Mucosa of gallbladder (tissue), 1 donor: ENCODE measurements at regions not wholly inside any gene's neighbourhood (a gene's known extent, or its start where the extent isn't known, plus 50 kb on each side); places are given as distances from the start of the nearest gene placed in this dataset.

Experiments used
- DNase-seq: peaks from one replicate; pipeline ENCODE4 v3.0.0-alpha.2; 2020; ENCODE audit warnings: low spot score
- donor health status: DM: no; HTN: no; CAD: no.

DNA sequence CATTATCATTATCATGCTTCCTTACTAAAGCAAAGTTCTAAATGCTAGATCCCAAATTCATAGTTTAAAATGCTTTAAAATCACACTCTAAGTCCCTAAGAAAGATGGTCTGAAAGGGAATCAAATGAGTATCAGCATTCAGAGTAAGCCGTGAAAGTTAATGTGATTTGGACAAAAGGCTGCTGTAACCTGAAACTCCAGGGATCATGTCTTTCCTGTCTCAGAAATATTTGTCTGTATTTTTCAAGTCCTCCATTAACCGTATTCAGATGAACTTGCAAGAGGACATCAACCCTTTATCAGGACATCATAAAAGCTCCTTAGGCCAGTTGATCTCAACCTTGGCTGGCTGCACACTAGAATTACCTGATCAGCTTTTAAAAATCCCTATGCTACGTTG is 324.3 kb upstream of the PKDCC start:
- no peak for DNase-seq

GRCh38 chr2:41724465-41724864 is 323.4 kb upstream of the PKDCC start:
- DNase-seq: no peak

DNA sequence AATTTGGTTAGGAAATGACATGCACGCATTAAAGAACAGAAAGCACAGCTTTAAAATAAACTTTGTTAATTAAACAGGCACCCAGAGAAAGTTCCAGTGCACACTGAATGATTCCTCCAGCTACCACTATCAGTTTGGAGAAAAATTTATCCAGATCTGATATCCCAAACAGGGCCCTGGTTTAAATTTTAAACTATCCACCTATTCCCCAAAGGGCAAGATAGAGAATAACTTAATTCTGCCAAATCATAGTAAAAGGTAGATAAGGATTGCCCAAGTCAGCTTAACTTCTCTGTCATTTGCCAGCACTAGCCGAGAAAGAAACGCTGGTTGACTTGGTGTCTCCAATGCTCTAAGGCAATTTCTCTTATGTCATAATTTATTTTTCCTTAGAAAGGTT is 321.9 kb upstream of the PKDCC start:
- DNase-seq: no peak

DNA sequence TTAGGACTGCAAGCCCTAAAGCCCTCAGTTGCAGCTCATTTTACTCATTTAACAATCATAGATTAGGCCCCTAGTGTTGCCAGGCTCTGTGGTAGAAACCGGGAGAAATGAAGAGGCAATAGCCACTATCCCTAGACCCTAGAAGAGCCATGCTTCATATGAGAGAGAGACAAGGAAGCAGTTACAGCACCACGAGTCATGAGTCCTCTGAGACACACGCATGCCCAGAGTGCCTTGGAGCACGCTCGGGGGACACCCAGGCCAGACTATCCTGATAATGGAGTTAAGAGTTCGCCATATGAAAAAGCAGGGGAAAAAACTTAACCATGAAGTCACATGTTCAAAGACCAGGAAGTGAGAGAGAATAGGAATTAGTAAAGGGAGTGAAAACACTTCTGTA is 321.5 kb upstream of the PKDCC start:
- DNase-seq: no peak

- DNase-seq: no peak
Observed at GRCh38 chr2:41727152-41727551, 320.7 kb upstream of the PKDCC start.

DNA sequence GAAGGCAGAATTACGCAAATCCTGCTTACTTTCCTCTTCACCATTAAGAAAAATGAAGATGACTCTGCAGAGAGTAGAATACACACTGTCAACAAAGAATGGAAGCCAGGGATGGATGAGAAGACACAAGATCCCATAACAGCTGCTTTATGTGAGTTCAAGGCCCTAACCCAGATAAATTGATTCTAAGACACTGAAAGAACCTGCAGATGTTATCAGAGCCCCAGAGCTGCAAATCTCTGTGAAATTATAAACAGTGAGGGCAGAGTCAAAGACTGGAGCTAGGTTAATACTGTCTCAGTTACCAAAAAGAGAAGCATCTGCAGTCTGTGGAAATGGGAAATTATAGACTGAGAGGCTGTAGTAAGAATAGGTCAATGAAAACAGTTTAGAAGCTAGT is 320.1 kb upstream of the PKDCC start:
- no peak for DNase-seq

DNA sequence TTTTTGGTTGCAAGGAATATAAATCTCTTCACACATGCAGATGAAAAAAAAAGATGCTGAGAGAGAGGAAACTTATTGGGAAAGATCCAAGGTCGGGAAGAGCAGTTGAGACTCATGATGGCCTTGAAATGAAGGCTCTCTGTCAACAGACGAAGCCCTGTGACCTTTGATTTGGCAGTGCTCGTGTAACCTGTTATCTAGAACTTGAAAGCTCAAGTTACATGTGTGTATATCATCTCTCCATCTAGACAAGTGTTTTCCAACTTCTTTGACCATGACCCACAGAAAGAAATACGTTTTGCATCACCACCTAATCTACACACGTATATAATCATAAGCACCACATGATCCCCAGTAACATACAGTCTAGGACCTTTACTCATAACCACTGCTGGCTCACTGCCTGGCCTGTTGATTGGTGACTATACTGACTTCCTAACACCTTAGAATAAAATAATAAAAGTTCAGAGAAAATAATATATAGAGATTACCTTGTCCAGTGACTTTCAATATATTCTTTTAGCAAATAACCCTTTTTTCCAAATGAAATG is 319.0 kb upstream of the PKDCC start:
- no peak for DNase-seq

GRCh38 chr2:41729800-41730364 is 317.9 kb upstream of the PKDCC start:
- no peak for DNase-seq

GRCh38 chr2:41735006-41735405 is 312.8 kb upstream of the PKDCC start:
- DNase-seq: no peak

DNA sequence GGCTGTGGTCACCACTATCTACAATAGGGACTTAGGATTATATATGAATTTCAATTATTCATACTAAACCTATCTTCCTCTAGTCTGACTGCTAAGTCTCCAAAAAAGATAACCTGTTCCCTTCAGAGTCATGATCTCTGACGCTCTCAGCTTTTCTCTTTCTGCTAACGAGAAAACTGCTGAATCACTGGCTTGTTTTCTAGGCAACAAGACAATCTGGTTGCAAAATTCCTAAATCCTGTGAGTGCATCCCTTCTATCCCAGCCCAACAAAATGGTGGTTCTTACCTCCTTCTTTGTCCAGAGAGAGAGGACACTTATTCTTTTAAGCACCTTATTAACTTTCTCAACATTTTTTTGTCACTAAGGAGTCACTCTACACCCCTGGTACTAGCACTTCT is 312.3 kb upstream of the PKDCC start:
- no peak for DNase-seq

DNA sequence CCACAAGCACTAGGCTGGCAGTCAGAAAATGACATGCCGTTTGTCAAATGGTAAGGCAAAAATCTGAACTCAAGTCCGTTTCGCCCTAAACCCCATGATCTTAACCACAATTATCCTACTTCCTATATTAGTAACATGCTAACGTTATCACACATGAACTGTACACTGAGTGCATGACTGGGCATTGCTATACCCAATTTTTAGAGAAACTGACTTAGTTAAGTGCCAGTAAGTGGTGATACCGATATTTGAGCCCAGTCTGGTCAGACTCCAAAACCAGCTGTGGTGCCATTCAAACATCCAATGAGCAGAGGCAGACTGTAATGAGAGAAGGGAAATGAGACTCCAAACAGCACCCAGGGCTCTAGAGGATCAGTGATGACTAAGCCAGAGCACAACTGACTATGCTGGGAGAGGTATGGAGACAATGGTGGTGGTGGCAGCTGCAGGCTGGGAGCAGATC is 311.7 kb upstream of the PKDCC start:
- DNase-seq: no peak

- DNase-seq: no peak
Observed at GRCh38 chr2:41736586-41736985, 311.2 kb upstream of the PKDCC start.

- no peak for DNase-seq
Observed at GRCh38 chr2:41737888-41738287, 309.9 kb upstream of the PKDCC start.

DNA sequence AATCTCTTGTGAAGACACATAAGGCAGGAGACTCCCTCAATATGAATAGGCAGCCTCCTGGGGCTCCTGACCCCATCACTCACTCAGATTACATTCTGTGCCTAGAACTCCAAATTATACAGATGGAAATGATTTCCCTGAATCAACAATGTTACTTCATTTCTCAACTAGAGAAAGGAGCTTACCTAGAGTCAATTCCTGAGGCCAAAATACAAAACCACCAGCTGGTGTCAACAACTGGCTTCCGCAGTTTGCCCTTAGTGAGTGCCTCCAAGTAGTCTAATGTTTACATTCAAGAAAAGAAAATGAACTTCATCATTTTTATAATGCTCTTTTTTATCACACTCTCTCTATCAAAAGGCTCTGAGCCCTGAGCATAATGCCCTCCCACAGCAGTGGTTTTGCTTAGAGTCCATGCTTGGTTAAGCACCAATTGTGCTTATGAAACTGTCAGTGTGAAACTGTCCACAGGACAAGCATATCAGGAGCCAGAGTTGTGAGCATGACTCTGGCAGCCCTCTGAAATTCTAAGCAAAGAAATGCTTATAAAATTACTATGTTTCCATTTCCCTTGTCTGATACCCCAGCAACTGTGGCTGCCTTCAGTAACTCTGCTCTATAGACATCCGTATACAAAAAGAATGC is 305.7 kb upstream of the PKDCC start:
- DNase-seq: no peak

GRCh38 chr2:41743324-41743723 is 304.5 kb upstream of the PKDCC start:
- DNase-seq: no peak

- DNase-seq: peak; percentile 44
Observed at GRCh38 chr2:41750829-41751228, 297.0 kb upstream of the PKDCC start.

GRCh38 chr2:41759880-41760279 is 287.9 kb upstream of the PKDCC start:
- DNase-seq: no peak

DNA sequence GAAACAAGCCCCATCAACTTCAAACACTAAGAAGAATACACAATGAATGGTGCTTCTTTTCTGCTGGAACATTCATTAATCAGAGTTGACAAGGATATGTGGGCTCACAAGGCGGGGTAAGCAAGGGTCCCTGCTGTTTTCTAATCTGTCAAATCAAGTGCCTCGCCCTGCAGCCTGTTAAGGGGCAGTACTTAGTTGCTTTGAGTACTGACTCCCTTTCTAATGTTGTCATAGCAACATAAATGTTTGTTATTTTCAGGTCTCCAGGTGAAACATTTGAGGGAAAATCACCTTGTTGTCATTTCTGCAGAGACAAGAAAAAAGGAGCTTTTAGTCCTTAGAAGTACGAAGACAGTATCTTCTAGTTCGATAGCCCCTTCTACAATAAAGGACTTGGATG is 284.7 kb upstream of the PKDCC start:
- no peak for DNase-seq

GRCh38 chr2:41764131-41764530 is 283.7 kb upstream of the PKDCC start:
- no peak for DNase-seq

DNA sequence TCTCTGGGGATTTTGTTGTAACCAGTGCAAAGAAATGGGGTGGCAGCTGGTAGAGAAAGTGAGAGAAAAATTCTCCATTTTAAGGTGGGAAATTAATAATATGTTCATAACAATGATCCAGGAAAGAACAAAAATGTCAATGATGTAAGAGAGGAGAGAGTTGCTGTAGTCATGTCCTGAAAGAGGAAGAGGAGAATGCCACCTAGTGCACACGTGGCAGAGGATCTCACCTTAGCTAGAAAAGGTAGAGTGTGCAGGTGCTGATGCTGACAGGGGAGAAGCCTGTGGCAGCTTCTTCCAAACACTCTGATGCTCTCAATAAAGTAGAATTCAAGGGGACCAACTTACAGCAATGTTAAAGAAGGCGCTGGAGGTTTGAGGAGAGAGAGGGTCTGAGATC is 282.9 kb upstream of the PKDCC start:
- DNase-seq: no peak

GRCh38 chr2:41768310-41768709 is 279.5 kb upstream of the PKDCC start:
- DNase-seq: no peak

GRCh38 chr2:41771710-41772109 is 276.1 kb upstream of the PKDCC start:
- DNase-seq: no peak

DNA sequence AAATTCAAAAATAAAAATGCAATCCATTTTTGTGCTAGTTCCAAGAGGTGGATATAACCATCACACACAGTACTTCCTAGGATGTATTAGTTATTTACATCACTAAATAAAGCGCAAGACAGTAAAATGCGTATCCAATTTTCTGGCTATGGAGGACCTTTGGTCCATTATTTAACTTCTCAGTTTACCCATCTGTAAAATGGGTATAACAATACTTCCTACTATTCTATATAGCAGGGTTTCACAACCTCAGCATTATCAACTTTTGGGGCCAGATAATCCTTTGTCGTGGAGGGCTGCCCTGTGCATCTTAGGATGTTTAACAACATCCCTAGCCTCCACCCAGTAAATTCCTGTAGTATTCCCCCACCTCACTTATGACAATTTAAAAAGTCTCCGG is 275.1 kb upstream of the PKDCC start:
- no peak for DNase-seq
